Fibroblast of lung (primary cell): ENCODE measurements at regions not wholly inside any gene's neighbourhood (a gene's known extent, or its start where the extent isn't known, plus 50 kb on each side); places are given as distances from the start of the nearest gene placed in this dataset.

Source experiments
- DNase-seq, 2 donors: peaks; one replicate each; pipeline versions ENCODE4 v3.0.0 to v3.0.0-alpha.2; 2010; ENCODE audit warnings: low read depth in 2 of 2
- H2AFZ ChIP-seq: 2 replicates; pipeline ENCODE4 v1.5.1; 2012; ENCODE audit warnings: low read length, control low read depth, inconsistent platforms
- H3K27ac ChIP-seq: 2 replicates; pipeline ENCODE4 v1.5.1; 2011; ENCODE audit warnings: low read length, control low read depth; ENCODE audit not compliant: insufficient read depth
- H3K27me3 ChIP-seq: 2 replicates; pipeline ENCODE4 v1.5.1; 2011; ENCODE audit warnings: mild to moderate bottlenecking, low read length; ENCODE audit not compliant: control insufficient read depth, insufficient read depth
- H3K36me3 ChIP-seq: 2 replicates; pipeline ENCODE4 v1.5.1; 2011; ENCODE audit warnings: low read length; ENCODE audit not compliant: control insufficient read depth, insufficient read depth
- H3K4me1 ChIP-seq: 2 replicates; pipeline ENCODE4 v1.5.1; 2011; ENCODE audit warnings: low read length; ENCODE audit not compliant: control insufficient read depth, insufficient read depth; ENCODE audit errors: extremely low read depth
- H3K4me2 ChIP-seq: 2 replicates; pipeline ENCODE4 v1.5.1; 2011; ENCODE audit warnings: low read length, control low read depth; ENCODE audit not compliant: insufficient read depth; ENCODE audit errors: extremely low read depth
- H3K4me3 ChIP-seq, 4 experiments: fragments of 200-600 bp in 1 of 4; sonication (generic) in 1 of 4; replicated peaks in 1 of 4; 2 replicates each; pipeline ENCODE4 v1.5.1; 2011 to 2016; ENCODE audit warnings: low read length in 4 of 4, low read depth in 3 of 4, mild to moderate bottlenecking in 3 of 4, control low read depth in 2 of 4, inconsistent platforms in 1 of 4, mixed read lengths in 1 of 4; ENCODE audit not compliant: insufficient read depth in 1 of 4; ENCODE audit errors: control extremely low read depth in 1 of 4
- H3K79me2 ChIP-seq: 2 replicates; pipeline ENCODE4 v1.5.1; 2012; ENCODE audit warnings: mild to moderate bottlenecking, low read length, inconsistent platforms; ENCODE audit not compliant: control insufficient read depth, insufficient read depth
- H3K9ac ChIP-seq: 2 replicates; pipeline ENCODE4 v1.5.1; 2011; ENCODE audit warnings: mild to moderate bottlenecking, low read length, control low read depth; ENCODE audit not compliant: insufficient read depth
- H3K9me3 ChIP-seq: 2 replicates; pipeline ENCODE4 v1.5.1; 2012; ENCODE audit warnings: low read depth, low read length; ENCODE audit not compliant: control insufficient read depth, insufficient read depth
- H4K20me1 ChIP-seq: 2 replicates; pipeline ENCODE4 v1.5.1; 2011; ENCODE audit warnings: low read length; ENCODE audit not compliant: control insufficient read depth, insufficient read depth; ENCODE audit errors: extremely low read depth
- CTCF ChIP-seq, 2 donors: IDR thresholded peaks in 1 of 2; conservative IDR thresholded peaks in 1 of 2; 1 replicate in 1 of 2; 2 replicates in 1 of 2; pipeline ENCODE4 v1.5.1; 2011 to 2012; ENCODE audit warnings: low read length in 2 of 2, control low read depth in 1 of 2, inconsistent platforms in 1 of 2, low read depth in 1 of 2, mild to moderate bottlenecking in 1 of 2
- EZH2 ChIP-seq: IDR thresholded peaks from 2 replicates; pipeline ENCODE4 v1.5.1; 2012; ENCODE audit warnings: low read length, control low read depth, mild to moderate bottlenecking; ENCODE audit errors: missing control alignments

- TF ChIP-seq CTCF (conservative IDR thresholded peaks at IDR 0.05 in 1 of 2, IDR thresholded peaks at IDR 0.05 in 1 of 2; ENCODE audit: low read depth in 1 of 2, low read length in 2 of 2): no peak
- Histone ChIP-seq H3K4me3 (no peak overlapping the region), H4K20me1 (no peaks in the 10 kb centered on the region), H3K4me2 (no peak overlapping the region), H3K36me3 (no peaks in the 10 kb centered on the region), H3K79me2 (no peaks in the 10 kb centered on the region), H3K9ac (no peak overlapping the region), H3K4me1 (no peaks in the 10 kb centered on the region), H2AFZ (no peak overlapping the region), H3K9me3 (no peaks in the 10 kb centered on the region), H3K27ac (no peak overlapping the region), H3K27me3 (no peaks in the 10 kb centered on the region)
- peak; percentile 7 to 88 for DNase-seq
These were observed 191.2 kb upstream of the CDH19 start for GRCh38 chr18:66795051-66795450.

GRCh38 chr18:66792466-66792865, 188.6 kb upstream of the CDH19 start:
- Histone ChIP-seq H3K27me3 (no peaks in the 10 kb centered on the region), H2AFZ (no peak overlapping the region)
- TF ChIP-seq EZH2: no peak
- TF ChIP-seq CTCF (conservative IDR thresholded peaks at IDR 0.05 in 1 of 2, IDR thresholded peaks at IDR 0.05 in 1 of 2; ENCODE audit: low read depth in 1 of 2, low read length in 2 of 2): no peak

GRCh38 chr18:66780609-66781008, 176.7 kb upstream of the CDH19 start:
- no peak overlapping the region for H3K4me2 ChIP-seq
- no peak overlapping the region for H3K4me3 ChIP-seq
- DNase-seq: no peak

More at GRCh38 chr18:66792466-66792865, 188.6 kb upstream of the CDH19 start:
- Histone ChIP-seq H4K20me1 (no peaks in the 10 kb centered on the region), H3K4me1 (no peaks in the 10 kb centered on the region), H3K36me3 (no peaks in the 10 kb centered on the region), H3K4me3 (no peak overlapping the region), H3K27ac (no peak overlapping the region), H3K9me3 (no peaks in the 10 kb centered on the region), H3K79me2 (no peaks in the 10 kb centered on the region), H3K4me2 (no peak overlapping the region), H3K9ac (no peak overlapping the region)
- DNase-seq: peak in 1 of 2 donors; percentile 84

More at GRCh38 chr18:66780609-66781008, 176.7 kb upstream of the CDH19 start:
- Histone ChIP-seq H4K20me1 (no peaks in the 10 kb centered on the region), H2AFZ (no peak overlapping the region), H3K9ac (no peak overlapping the region), H3K9me3 (no peaks in the 10 kb centered on the region), H3K79me2 (no peaks in the 10 kb centered on the region), H3K27ac (no peak overlapping the region), H3K4me1 (no peaks in the 10 kb centered on the region), H3K27me3 (no peaks in the 10 kb centered on the region), H3K36me3 (no peaks in the 10 kb centered on the region)
- TF ChIP-seq CTCF (conservative IDR thresholded peaks at IDR 0.05 in 1 of 2, IDR thresholded peaks at IDR 0.05 in 1 of 2; ENCODE audit: low read depth in 1 of 2, low read length in 2 of 2): no peak
- TF ChIP-seq EZH2: no peak
